DND-41 (cell line): ENCODE measurements at regions not wholly inside any gene's neighbourhood (a gene's known extent, or its start where the extent isn't known, plus 50 kb on each side); places are given as distances from the start of the nearest gene placed in this dataset.

Experiments used
- ATAC-seq: fragments of 200-7000 bp; cut with Tn5 transposase; 3 replicates; pipeline ENCODE4 v1.9.1; 2021; ENCODE audit warnings: low read depth; ENCODE audit not compliant: insufficient read depth
- DNase-seq: peaks from one replicate; pipeline ENCODE4 v3.0.0-alpha.2; 2020
- H2AFZ ChIP-seq: 2 replicates; pipeline ENCODE4 v1.6.0; 2012; ENCODE audit warnings: low read depth, low read length
- H3K27ac ChIP-seq: 2 replicates; pipeline ENCODE4 v1.5.1; 2012; ENCODE audit warnings: low read length, inconsistent platforms
- H3K27me3 ChIP-seq: fragments of 200-600 bp; sonication (generic); 2 replicates; pipeline ENCODE4 v1.6.0; 2012; ENCODE audit warnings: low read length, mild to moderate bottlenecking, inconsistent platforms; ENCODE audit not compliant: insufficient read depth, poor library complexity
- H3K36me3 ChIP-seq: 2 replicates; pipeline ENCODE4 v1.5.1; 2012; ENCODE audit warnings: low read length, inconsistent platforms; ENCODE audit not compliant: insufficient read depth
- H3K4me1 ChIP-seq: 2 replicates; pipeline ENCODE4 v1.5.1; 2012; ENCODE audit warnings: mild to moderate bottlenecking, low read length; ENCODE audit not compliant: insufficient read depth
- H3K4me2 ChIP-seq: 2 replicates; pipeline ENCODE4 v1.6.0; 2012; ENCODE audit warnings: mild to moderate bottlenecking, moderate library complexity, low read length, inconsistent platforms; ENCODE audit not compliant: insufficient read depth
- H3K4me3 ChIP-seq, 2 experiments: fragments of 200-600 bp in 1 of 2; shearing (Covaris generic) in 1 of 2; 2 replicates each; pipeline ENCODE4 v1.5.1; 2012 to 2016; ENCODE audit warnings: inconsistent platforms in 2 of 2, low read length in 2 of 2, mild to moderate bottlenecking in 2 of 2, low read depth in 1 of 2, moderate library complexity in 1 of 2
- H3K79me2 ChIP-seq: 2 replicates; pipeline ENCODE4 v1.6.0; 2012; ENCODE audit warnings: low read length, inconsistent platforms; ENCODE audit not compliant: insufficient read depth
- H3K9ac ChIP-seq: 2 replicates; pipeline ENCODE4 v1.6.0; 2012; ENCODE audit warnings: low read depth, mild to moderate bottlenecking, inconsistent platforms, low read length, moderate library complexity
- H3K9me3 ChIP-seq: 2 replicates; pipeline ENCODE4 v1.5.1; 2012; ENCODE audit warnings: low read length, moderate library complexity, mild to moderate bottlenecking, inconsistent platforms; ENCODE audit not compliant: insufficient read depth, severe bottlenecking
- H4K20me1 ChIP-seq: 2 replicates; pipeline ENCODE4 v1.6.0; 2012; ENCODE audit warnings: low read length; ENCODE audit not compliant: insufficient read depth
- CTCF ChIP-seq: IDR thresholded peaks from 2 replicates; pipeline ENCODE4 v1.5.1; 2012; ENCODE audit warnings: borderline replicate concordance, low read length, moderate library complexity, mild to moderate bottlenecking; ENCODE audit not compliant: poor library complexity, severe bottlenecking; ENCODE audit errors: extremely low read depth
- EZH2 ChIP-seq: IDR thresholded peaks from 3 replicates; pipeline ENCODE4 v1.6.1; 2012; ENCODE audit warnings: borderline replicate concordance, low read depth, mild to moderate bottlenecking, moderate library complexity, low read length, inconsistent platforms; ENCODE audit not compliant: severe bottlenecking

DNA sequence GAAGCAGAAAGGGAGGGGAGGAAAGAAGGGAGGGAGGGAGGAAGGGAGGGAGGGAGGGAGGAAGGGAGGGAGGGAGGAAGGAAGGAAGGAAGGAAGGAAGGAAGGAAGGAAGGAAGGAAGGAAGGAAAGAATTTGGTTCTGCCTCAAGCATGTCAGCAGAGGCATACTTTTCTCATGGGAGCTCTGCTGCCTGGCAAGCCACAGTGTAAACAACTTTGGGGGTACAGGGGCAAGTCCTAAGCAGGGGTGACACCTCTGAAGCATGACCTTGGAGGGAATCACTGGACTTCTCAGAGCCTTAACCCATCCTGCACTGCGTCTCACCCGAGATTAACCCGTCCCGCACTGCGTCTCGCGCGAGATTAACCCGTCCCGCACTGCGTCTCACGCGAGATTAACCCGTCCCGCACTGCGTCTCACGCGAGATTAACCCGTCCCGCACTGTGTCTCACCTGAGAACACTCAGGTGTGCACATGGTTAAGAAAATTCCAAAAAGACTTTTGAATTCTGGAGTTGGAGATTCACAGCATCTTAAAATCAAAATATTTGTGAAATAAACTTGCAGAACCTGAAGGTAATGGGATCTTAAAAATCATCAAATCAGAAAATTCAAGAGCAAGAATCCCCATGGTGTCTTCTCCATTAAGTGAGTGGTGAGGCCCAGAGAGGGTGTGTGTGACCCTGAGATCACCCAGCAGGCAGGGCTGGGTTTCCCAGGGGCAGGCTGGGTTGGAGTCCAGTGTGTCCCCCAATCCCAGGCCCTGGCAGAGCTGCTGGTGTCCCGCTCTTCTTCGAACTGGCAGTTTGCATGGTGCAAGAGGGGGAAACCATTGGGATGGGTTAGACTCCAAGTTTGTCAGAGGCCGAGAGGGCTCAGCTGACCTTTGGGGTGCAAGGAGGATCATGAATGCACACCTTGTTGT, 190.4 kb downstream of the MN1 start:
- no peak overlapping the region for H3K4me3 ChIP-seq
- ATAC-seq (no peak), DNase-seq (no peak)
- H3K9me3 ChIP-seq, result no peaks in the 10 kb centered on the region
- TF ChIP-seq CTCF (no peak), EZH2 (no peak)
- no peaks in the 10 kb centered on the region for H3K36me3 ChIP-seq
- no peaks in the 10 kb centered on the region for H3K27me3 ChIP-seq
- H2AFZ ChIP-seq, result no peak overlapping the region
- no peak overlapping the region for H3K9ac ChIP-seq
- no peaks in the 10 kb centered on the region for H3K79me2 ChIP-seq
- no peak overlapping the region for H3K4me2 ChIP-seq
- no peak overlapping the region for H3K27ac ChIP-seq
- H3K4me1 ChIP-seq, result no peaks in the 10 kb centered on the region
- H4K20me1 ChIP-seq, result no peaks in the 10 kb centered on the region; the same call in 1 of the 2 replicates

- no peak for DNase-seq
- Histone ChIP-seq H3K4me2 (no peak overlapping the region), H3K27me3 (no peaks in the 10 kb centered on the region), H3K36me3 (no peaks in the 10 kb centered on the region), H3K9ac (no peak overlapping the region), H3K27ac (no peak overlapping the region), H3K4me1 (no peaks in the 10 kb centered on the region), H3K4me3 (no peak overlapping the region), H3K79me2 (no peaks in the 10 kb centered on the region), H4K20me1 (no peaks in the 10 kb centered on the region; the same call in 1 of the 2 replicates), H2AFZ (no peak overlapping the region), H3K9me3 (no peaks in the 10 kb centered on the region)
- ATAC-seq, result no peak
- TF ChIP-seq EZH2, result no peak
- no peak for TF ChIP-seq CTCF
Measured at GRCh38 chr22:27612115-27612514, 189.4 kb downstream of the MN1 start.

DNA sequence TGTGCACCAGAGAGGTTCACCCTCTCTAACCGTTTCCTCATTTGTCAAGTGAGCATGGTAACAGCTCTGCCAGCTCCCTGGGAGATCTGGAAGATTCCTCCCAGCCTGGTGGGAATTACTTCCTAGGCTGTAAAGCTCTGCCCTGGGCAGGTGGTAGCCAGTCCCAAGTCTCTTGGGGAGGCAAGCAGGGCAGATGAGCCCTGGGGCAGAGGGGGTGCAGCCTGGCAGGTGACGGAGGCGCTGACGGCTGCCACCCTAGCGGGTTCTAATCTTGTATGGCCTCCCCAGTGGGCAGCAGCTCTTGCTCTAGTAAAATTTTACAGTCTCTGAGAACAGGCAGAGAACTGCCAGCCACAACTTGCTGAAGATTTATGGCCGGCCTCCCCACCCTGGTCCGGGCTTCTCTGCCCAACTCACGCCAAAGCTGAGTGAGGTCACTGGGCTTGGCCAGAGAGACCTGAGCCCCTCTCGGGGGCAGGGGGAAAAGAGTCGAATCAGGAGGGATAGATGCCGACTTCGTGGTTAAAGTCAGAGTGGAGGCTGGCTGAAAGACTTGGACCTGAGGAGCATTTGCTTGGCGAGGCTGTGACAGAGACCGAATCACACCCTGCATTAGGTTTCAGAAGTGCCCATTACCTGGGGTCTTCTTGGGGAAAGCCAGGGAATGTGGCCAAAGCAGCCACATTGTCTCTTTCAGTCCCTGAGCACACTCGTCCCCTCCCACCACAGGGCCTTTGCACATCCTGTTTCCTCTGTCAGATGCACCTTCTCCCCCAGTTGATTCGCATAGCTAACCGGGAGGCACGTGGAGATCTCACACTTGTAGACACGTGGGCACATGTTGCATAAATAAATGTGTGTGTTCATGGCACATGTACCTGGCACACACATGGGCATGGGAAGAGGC, 188.2 kb downstream of the MN1 start:
- Histone ChIP-seq H2AFZ (no peak overlapping the region), H3K4me2 (no peak overlapping the region), H3K79me2 (no peaks in the 10 kb centered on the region), H3K27me3 (no peaks in the 10 kb centered on the region), H3K36me3 (no peaks in the 10 kb centered on the region), H3K4me1 (no peaks in the 10 kb centered on the region), H3K4me3 (no peak overlapping the region), H4K20me1 (no peaks in the 10 kb centered on the region; the same call in 1 of the 2 replicates), H3K27ac (no peak overlapping the region), H3K9me3 (no peaks in the 10 kb centered on the region), H3K9ac (no peak overlapping the region)
- DNase-seq, result no peak
- TF ChIP-seq CTCF (no peak), EZH2 (no peak)
- ATAC-seq, result no peak
